CD4-positive, alpha-beta T cell treated with Interferon alpha-2 for 1 hour (primary cell): ENCODE measurements at regions not wholly inside any gene's neighbourhood (a gene's known extent, or its start where the extent isn't known, plus 50 kb on each side); places are given as distances from the start of the nearest gene placed in this dataset.

Experiments
- DNase-seq, 2 donors: peaks; one replicate each; pipeline ENCODE4 v3.0.0-alpha.2; 2020 to 2022

DNA sequence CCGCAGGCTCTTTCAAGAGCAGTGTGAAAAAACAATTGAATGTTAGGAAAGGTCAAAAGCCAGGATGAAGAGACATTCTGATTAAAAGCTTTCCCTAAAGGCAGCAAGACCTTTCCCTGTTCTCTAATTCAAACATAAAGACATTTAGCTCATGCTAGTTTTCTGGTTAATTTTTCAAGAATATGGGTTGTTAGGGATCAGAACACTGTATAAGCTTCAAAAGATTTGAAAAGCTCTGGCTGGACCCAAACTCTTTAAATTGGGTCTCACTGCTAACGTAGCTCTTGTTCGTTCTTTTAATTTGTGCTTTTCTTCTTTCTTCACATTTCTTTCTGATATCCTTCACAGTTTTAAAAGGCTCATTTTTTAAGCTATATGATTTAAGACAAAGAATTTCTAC, 877.0 kb downstream of the EFNB2 start:
- no peak for DNase-seq

DNA sequence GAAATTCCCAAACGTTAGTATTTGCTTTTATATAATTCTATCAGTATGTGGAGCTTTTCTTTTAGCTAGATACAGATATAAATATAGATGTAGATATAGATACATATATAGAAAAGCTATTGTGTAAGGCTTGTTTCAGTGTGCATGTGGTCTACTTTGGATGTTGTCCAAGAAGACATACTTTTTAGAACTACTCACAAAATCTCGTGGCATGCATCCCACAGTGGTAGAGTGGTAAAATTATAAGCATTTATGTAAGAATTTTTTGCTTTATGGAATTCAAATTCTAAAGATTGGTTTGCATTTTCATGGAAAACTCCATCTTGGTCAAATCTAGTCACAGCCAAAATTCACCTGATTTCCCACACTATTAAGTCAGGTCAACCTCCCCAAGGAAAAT, 880.4 kb downstream of the EFNB2 start:
- no peak for DNase-seq

DNA sequence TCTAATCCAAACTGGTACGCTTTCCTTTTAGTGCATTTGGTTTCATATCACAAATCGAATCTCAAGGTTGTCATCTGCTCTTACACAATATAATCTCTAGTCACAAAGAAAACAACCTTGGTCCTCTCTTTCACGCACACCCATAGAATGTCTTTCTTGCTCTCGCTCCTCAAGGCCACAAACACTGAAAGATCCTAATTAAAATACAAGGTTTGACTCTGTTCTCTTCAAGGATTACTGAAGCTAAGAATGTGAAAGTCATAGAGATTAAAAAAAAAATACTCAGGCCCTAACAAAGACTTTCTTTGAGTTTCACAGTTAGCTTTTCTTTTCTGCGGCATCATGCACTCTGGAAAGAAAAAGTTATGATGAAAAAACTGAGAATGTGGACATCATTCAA, 891.5 kb downstream of the EFNB2 start:
- no peak for DNase-seq

DNA sequence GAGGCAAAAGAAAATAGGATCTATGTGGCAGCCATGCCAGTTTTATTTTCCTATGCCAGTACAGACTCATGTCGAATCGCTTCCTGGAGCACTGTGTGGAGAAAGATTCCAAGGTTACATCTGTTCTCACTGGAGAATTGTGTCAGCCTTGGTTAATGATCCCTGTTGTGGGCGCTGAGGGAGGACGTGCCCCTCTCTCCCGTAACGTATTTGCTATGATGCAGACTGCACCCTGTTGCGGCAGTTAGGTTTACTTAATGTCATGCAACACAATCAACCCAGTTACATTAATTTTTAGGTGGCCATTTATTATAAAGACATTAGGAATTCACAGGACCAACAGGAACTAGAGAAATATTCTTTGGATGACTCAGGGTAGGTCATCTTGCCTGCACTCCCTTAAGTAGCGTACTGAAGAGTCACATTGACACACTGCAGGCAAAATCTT, 892.9 kb downstream of the EFNB2 start:
- no peak for DNase-seq

DNA sequence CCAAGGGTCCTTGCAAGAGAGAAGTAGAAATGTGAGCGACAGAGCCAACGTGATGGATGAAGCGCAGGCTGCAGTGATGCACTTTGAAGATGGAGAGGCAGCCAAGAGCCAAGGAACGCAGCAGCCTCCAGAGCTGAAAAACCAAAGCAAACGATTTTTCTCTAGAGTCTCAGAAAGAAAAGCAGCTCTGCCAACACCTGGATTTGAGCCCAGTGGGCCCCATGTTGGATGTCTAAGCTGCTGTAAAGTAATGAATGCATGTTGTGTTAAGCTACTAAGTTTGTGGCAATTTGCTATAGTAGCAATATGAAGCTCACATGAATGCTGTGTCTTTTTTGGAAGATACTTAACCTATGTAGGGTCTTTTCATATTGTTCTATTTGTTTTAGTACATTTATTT, 894.3 kb downstream of the EFNB2 start:
- no peak for DNase-seq

DNA sequence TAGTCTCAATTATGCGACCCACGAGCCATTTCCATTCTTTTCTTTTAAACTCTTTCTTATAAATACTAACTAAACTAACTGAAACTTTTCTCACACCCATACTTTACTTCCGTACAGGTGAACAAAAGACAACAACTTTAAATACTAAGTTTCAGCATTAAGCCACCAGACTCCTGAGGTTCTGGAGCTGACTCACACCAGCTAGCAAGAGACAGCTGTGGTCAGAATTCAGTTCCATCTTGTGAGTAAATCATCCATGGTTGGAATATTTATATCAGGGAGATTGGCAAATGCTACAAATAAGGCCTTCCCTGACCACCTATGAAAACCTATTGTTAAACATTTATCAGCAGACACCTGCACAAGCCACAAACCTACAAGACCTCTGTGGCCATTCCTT, 897.0 kb downstream of the EFNB2 start:
- no peak for DNase-seq

DNA sequence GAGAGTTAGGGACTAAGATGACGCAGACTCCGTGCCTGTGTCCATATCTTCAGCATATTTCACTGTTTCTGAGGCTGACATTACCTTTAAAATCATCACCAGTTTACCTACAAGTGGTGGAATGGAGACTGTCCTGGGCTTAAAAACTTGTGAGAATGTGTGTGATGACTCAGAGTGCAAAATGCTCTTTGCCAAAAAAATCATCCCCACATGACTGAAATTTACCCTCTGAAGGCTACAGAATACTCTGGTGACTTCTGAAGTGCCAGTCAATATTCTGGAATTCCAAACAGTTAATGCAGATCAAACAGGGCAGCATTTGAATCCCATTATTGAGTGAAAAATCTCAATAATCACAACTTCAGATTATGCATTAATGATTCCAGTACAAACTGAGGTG, 901.4 kb downstream of the EFNB2 start:
- DNase-seq: no peak

DNA sequence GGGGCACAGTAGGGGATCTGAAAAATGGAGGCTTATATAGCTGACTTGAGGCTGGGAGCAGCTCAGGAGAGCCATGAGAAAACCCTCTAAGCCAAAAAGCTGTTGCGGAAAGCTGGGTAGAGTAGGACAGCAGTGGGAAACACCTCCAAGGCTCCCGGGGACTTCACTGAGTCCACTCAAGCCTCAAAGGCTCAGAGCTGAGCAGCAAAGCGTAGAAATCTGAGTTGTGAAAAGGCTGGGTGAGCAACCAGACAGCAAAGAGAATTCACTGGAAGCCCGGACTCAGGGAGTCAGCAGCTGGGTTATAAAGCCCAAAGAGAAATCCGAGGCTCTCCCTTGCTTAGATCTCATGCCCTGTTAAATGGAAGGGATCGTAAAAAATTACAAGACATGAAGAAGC, 905.0 kb downstream of the EFNB2 start:
- no peak for DNase-seq

DNA sequence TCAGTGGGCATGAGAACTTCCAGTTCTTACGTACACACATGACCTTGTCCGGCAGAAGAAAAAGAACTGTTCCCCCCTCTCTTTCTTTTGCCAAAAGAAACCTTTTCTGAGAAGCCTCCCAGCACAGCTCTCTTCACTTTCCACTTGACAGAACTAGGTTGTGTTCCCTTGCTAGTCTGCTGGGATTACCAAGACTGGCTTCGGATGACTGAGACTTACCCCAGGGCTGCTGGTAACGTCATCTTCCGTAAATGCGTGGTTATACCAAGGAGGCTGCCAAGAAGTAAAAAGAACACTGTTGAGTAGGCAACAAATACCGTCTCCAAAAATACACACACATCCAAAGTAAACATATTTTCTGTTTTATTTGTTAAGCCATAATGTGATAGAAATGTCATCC, 908.2 kb downstream of the EFNB2 start:
- no peak for DNase-seq

DNA sequence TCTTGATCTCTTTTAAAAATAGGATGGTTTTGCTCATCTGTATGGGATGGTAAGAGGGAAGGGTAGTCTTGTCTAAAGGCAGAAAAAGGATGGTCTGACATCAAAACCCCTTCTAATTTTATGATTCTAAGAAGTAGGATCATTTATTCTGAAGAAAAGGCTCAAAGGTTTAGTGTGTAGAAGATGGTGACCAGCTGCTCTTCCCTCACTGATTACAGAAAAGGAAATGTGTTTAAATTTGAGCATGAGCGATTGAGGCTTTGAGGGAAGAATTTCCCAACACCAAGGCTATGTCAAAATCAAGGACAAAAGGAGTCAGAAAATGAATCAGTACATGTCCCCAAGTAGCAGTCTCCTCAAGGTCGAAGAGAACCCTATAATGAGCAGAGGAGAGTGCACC, 909.8 kb downstream of the EFNB2 start:
- no peak for DNase-seq

DNA sequence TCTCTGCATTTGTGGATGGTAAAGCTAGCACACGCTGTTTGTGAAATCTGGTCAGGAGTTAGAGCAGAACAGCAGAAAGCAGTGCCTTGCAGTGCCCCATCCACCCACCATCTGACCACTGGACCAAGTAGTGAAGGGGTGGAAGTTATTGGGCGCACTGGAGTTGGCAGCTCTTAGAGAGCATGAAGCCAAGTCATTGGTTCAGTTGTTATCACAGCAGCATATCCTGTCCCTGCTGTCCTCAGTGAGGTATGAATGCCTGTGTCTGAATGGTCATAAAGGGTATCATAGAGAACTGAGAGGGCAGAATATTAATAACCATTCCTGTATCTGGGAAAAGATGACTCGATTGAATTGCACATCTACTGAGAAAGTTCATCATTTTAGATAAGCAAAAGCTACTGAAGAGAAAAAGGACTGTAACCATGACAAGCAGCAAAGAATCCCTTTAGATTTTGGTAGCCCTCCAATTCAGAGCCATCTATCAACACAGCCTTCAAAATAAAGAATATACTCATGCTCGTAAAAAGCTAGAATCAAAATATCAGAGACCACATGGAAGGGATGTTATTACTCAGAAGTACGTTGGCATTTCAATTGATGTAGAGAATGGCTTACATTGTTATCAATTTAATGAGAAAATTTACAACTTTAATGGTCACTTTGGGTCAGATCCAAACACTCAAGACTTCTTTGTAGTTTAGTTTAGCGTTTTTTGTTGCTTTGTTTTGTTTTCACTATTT, 919.0 kb downstream of the EFNB2 start:
- no peak for DNase-seq

DNA sequence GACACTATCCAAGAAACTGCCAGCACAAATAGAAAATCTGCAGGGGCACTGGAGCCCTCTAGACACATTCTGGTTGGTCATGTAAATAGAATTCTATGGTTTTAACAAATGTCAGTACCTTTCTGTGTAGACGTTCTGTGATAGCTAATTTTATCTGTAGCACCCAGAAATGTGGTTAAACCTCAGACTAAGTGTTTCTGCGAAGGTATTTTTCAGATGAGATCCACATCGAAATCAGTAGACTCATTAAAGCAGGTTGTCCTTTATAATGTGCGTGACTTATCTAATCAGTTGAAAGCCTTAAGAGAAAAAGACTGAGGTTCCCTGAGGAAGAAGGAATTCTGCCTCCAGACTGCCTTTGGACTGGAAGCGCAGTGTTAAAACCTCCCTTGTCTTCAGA, 922.9 kb downstream of the EFNB2 start:
- DNase-seq: no peak

DNA sequence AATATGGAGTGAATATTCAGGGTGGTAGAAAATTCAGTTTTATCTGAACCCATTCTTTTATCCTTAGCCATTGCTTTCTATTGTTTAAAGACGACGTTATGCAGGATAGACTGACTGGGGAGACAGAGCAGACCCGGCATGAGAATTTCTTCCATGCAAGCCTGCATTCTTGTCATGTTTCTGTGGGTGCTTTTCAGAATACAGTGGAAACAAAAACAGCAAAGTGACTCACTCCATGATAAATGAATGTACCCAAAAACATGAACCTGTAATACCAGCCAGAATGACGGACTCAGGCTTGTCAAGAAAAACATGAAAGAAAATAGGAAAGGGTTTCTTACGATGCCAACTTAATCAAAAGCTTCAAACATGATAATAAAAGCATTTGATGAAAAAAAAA, 924.0 kb downstream of the EFNB2 start:
- no peak for DNase-seq

DNA sequence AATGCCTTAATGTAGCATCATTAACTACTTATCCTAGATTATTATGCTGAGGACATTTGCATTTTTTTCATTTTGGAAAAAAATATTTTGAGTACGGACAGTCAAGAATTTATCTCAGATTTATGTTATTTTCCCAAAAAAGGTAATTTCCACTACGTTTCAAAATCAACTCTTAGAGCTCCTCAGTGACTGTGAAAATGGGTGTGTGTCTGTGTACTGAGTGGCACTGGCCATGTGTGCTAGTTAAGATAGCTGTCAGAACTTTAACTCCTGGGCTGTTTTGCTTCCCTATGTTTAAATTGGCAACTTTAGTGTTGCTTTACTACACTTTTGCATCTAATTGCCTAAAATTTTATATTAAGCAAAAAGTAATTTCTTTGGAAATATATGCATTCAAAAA, 927.4 kb downstream of the EFNB2 start:
- DNase-seq: no peak

DNA sequence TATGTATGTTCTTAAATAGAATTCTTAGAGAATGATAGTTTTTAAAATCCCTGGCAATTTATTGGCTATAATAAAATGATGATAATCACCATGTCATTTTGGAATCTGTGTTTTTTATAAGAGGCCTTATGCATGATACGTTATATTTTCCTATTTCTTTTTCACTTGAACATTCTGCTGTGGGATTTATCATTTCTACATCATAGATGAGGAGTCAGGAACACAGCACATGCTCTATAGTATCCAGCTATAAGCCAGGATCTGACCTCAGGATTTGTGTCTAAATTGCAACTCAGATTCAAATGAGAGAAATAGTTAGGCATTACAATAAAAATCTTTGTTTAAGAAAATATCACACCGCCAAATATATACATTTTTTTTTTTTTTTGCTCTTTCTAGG, 928.0 kb downstream of the EFNB2 start:
- no peak for DNase-seq

DNA sequence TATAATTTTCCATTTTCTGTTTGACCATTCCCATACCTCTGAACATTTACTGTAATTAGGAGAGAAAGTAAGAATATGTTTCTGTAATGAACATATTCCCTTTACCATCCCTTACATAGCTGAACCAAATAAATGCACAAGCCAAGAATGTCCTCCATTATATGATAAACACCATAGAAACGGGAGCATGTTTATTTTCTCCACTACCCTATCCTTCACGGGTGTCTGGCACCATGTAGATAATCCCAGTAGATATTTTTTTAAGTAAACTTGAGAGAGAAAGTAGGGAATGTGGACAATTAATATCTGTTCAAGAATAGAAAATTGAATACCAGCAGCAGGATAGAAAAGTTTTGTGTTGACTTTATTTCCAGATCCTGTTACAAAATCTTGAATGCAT, 928.4 kb downstream of the EFNB2 start:
- no peak for DNase-seq

DNA sequence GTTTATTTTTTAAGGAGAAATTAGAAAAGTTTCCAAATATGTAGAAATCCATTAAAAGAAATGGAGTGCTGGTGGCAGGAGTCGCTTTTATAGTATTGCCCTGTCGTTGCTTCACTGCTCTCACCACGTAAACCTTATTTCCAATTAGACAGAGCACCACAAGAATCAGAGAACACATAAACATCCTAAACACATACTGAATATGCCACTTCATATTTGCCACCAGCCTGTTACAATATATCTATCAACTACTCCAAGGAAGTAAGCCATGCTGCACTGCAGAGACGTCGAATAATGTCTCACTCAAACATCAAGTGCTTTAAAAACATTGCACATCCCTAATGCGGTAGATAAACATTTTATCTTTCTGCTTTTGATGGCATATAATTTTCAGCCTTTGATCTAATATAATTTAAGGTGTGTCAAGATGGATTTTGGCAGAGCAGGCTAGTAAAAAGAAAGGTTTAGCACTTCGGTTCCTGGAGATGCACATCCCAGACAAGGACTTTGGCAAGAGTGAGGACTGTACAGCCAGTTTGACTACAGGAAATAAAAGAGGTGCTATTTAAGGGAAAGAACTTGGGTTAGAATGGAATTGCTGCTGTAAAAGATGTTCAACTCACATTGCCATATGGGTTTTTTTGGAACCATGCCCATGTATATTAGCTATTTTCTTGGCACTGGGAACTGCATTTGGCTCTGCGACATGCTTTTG, 932.3 kb downstream of the EFNB2 start:
- DNase-seq: no peak

DNA sequence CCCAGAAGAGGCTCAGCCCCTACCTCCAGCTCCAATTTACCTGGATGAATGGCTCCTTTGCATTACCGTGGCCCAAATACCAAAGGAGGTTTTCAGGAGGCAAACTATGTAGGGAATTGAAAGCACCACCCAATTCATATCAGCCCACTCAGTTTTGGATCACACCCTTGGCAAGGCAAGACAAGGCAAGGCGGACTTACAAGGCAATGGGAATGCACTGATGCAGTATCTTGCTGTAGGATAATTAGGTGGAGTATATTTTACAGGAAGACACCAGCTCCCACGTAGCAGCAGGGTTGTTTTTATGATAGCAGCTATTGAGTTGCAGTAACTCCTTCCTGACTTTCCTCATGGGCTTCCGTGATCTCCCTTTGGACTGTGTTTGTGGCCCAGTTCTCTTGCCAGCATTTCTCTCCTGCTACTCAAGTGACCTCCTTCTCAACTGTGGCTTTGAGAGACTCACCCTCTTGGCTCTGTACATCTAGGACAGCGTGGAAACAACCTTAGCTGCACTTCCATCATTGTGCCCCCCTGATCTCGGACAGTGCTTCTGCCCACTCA, 935.9 kb downstream of the EFNB2 start:
- DNase-seq: no peak

DNA sequence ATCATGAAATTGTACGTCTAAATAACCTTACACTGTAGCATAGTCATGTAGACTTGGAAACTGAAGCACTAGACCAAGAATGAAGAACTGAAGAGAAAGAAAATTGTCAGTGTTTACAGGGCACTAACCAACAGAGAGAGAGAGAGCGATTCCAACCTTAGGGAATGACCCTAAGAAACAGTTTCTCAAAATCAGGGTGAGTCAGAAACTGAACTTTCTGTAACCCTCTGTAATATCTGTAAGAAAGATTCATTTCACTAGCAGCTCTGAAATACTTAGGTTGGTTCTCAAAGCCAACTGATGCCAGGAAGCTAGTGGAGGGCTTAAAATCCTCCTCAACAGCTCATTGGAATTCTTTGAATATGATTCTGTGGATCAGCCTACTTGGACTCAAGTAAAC, 936.9 kb downstream of the EFNB2 start:
- no peak for DNase-seq

DNA sequence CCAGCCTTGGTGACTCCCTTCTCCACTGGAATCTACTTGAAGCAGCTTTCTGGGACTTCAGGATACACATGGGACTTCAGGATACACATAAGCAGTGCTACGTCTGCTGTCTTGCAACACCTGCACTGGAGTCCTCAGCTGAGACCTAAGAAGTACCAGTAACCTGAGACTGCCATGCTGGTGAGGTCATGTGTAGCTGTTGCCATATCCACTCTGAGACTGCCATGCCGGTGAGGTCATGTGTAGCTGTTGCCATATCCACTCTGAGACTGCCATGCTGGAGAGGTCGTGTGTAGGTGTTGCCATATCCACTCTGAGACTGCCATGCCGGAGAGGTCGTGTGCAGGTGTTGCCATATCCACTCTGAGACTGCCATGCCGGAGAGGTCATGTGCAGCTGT, 937.9 kb downstream of the EFNB2 start:
- DNase-seq: no peak

DNA sequence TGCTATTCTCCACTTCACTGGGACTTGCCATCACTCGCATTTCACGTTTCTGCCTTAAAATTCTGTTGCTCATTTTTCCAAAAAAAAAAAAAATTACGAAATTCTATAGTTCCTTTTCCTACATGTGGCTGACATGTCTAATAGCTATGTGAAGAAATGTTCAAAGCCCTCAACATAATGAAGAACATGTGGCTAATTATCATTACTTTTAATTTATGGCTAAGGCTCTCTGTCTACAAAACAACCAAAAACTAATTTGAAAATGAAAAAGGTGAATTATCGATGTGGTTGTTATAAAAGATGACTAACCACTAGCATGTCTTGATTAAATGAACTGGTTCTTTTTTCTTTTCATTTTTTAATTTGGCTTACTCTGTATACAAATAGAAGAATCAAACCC, 940.0 kb downstream of the EFNB2 start:
- no peak for DNase-seq

DNA sequence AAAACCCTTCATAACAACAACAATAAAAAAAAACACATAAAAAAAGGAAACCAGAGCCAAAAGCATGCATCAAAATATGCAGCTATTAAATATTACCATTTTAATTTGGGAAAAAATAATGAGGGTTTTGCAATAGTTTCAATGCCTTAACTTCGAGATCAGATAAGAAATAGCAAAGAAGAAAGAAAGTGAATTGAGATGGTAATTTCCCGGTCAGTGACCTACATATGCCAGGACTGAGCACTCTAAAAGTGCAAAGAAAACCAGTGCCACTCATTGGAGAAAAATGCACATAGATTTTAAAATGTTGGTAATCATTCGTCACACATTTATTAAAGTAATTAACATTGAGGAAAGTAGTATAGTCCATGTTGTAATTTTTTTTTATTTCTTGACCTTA, 944.2 kb downstream of the EFNB2 start:
- no peak for DNase-seq

DNA sequence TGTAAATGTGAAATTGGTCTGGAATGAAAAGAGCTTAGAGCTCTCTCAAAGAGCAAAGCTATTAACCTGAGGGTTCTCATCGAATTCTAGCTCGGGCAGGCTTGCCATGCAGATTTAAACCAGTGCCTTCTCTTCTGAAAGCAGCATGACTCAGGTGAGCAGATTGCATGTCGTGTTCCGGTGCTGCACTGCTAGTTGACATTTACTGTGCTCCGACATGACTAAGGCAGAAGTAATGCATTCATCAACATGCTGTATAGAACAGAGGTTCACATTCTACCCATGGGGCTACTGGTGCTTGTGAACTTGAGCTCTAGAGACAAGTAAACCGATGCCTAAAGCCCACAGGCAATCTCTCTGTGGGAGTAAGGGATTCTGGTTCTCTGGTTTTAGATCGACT, 947.7 kb downstream of the EFNB2 start:
- no peak for DNase-seq
